Sciatic nerve (tissue), 2 donors: ENCODE measurements at regions not wholly inside any gene's neighbourhood (a gene's known extent, or its start where the extent isn't known, plus 50 kb on each side); places are given as distances from the start of the nearest gene placed in this dataset.
"Not testable (repeated sequence)": the region's sequence is repeated elsewhere in the genome, so short reads cannot be mapped to it uniquely, and the experiment has no call there.

Source experiments
- ATAC-seq: fragments of 200-7000 bp; cut with Tn5 transposase; one replicate; pipeline ENCODE4 v1.9.1; 2020; ENCODE audit warnings: mild to moderate bottlenecking, moderate library complexity
- DNase-seq: peaks from one replicate; pipeline ENCODE4 v3.0.0-alpha.2; 2020; ENCODE audit warnings: low spot score
- intact Hi-C: fragments of 100-400 bp; cut with DNase I; formaldehyde crosslinking; loops from one replicate; pipeline ENCODE4 v1.14.2; 2022
- donor health status: DM: no; HTN: no; CAD: no.
- donor health status: DM: no; HTN: no; CAD: no.

- intact Hi-C loops, result no loop called here
- no peak for ATAC-seq
- DNase-seq, result no peak
These were observed 1250.9 kb downstream of the TYW1 start for GRCh38 chr7:68247571-68247970.

GRCh38 chr7:68248973-68249372, 1252.3 kb downstream of the TYW1 start:
- no peak for ATAC-seq

GRCh38 chr7:68249611-68250010, 1253.0 kb downstream of the TYW1 start:
- intact Hi-C loops, result no loop called here
- no peak for ATAC-seq

More at GRCh38 chr7:68248973-68249372, 1252.3 kb downstream of the TYW1 start:
- DNase-seq, result no peak
- intact Hi-C loops, result no loop called here

GRCh38 chr7:68250143-68250542, 1253.5 kb downstream of the TYW1 start:
- DNase-seq, result no peak
- intact Hi-C loops, result no loop called here
- ATAC-seq, result no peak

More at GRCh38 chr7:68249611-68250010, 1253.0 kb downstream of the TYW1 start:
- no peak for DNase-seq

- intact Hi-C loops, DNase-seq, ATAC-seq: not testable (repeated sequence)
These were observed 1258.2 kb downstream of the TYW1 start for GRCh38 chr7:68254815-68255214.

GRCh38 chr7:68256295-68256694, 1259.7 kb downstream of the TYW1 start:
- DNase-seq (no peak), ATAC-seq (no peak)
- intact Hi-C loops, result no loop called here

- intact Hi-C loops, result no loop called here
- ATAC-seq, result no peak
These were observed 1262.0 kb downstream of the TYW1 start for GRCh38 chr7:68258609-68259008.

GRCh38 chr7:68265258-68265657, 1268.6 kb downstream of the TYW1 start:
- intact Hi-C loops, result no loop called here
- ATAC-seq, result no peak
- DNase-seq, result no peak

More at GRCh38 chr7:68258609-68259008, 1262.0 kb downstream of the TYW1 start:
- DNase-seq, result no peak

- DNase-seq (no peak), ATAC-seq (no peak)
- intact Hi-C loops, result no loop called here
These were observed 1269.5 kb downstream of the TYW1 start for GRCh38 chr7:68266004-68266579.

- DNase-seq (no peak), ATAC-seq (no peak)
- intact Hi-C loops, result no loop called here
These were observed 1270.9 kb downstream of the TYW1 start for GRCh38 chr7:68267486-68267885.

- DNase-seq (no peak), ATAC-seq (no peak)
- intact Hi-C loops, result no loop called here
These were observed 1272.8 kb downstream of the TYW1 start for GRCh38 chr7:68269405-68269804.

GRCh38 chr7:68272507-68272906, 1275.9 kb downstream of the TYW1 start:
- DNase-seq (no peak), ATAC-seq (no peak)
- intact Hi-C loops, result no loop called here

- intact Hi-C loops, result no loop called here
- DNase-seq (no peak), ATAC-seq (no peak)
These were observed 1280.1 kb downstream of the TYW1 start for GRCh38 chr7:68276725-68277124.

- intact Hi-C loops, result no loop called here
- no peak for DNase-seq
- ATAC-seq, result no peak
These were observed 1283.3 kb downstream of the TYW1 start for GRCh38 chr7:68279827-68280400.

GRCh38 chr7:68280931-68281330, 1284.3 kb downstream of the TYW1 start:
- no peak for ATAC-seq

GRCh38 chr7:68288144-68288593, 1291.5 kb downstream of the TYW1 start:
- DNase-seq, result no peak
- ATAC-seq, result peak; percentile 67
- intact Hi-C loops, result no loop called here

More at GRCh38 chr7:68280931-68281330, 1284.3 kb downstream of the TYW1 start:
- no peak for DNase-seq
- intact Hi-C loops, result no loop called here

- DNase-seq (no peak), ATAC-seq (no peak)
- intact Hi-C loops, result no loop called here
These were observed 1295.1 kb downstream of the TYW1 start for GRCh38 chr7:68291710-68292109.

GRCh38 chr7:68295386-68295785, 1298.8 kb downstream of the TYW1 start:
- ATAC-seq (no peak), DNase-seq (no peak)
- intact Hi-C loops, result no loop called here

GRCh38 chr7:68304536-68304935, 1293.7 kb upstream of the AUTS2 start:
- ATAC-seq, result no peak
- intact Hi-C loops, result no loop called here
- no peak for DNase-seq

GRCh38 chr7:68306692-68307107, 1291.6 kb upstream of the AUTS2 start:
- no peak for DNase-seq
- no peak for ATAC-seq
- intact Hi-C loops, result no loop called here

GRCh38 chr7:68309271-68309670, 1289.0 kb upstream of the AUTS2 start:
- ATAC-seq (no peak), DNase-seq (no peak)
- intact Hi-C loops, result no loop called here
